SU-DHL-6 (cell line): ENCODE measurements at regions not wholly inside any gene's neighbourhood (a gene's known extent, or its start where the extent isn't known, plus 50 kb on each side); places are given as distances from the start of the nearest gene placed in this dataset.

ENCODE experiments used
- CTCF ChIP-seq: fragments of 200-600 bp; sonication (generic); IDR thresholded peaks from one replicate; pipeline ENCODE4 v1.5.1; 2017; ENCODE audit warnings: antibody characterized with exemption, mild to moderate bottlenecking, low read length, moderate library complexity; ENCODE audit not compliant: insufficient read depth, poor library complexity, severe bottlenecking
- EZH2phosphoT487 ChIP-seq: fragments of 200-600 bp; sonication (generic), shearing (Covaris generic); conservative IDR thresholded peaks from 2 replicates; pipeline ENCODE4 v1.6.1; 2018; ENCODE audit warnings: mild to moderate bottlenecking, antibody characterized with exemption, low read length, moderate library complexity, mixed read lengths

DNA sequence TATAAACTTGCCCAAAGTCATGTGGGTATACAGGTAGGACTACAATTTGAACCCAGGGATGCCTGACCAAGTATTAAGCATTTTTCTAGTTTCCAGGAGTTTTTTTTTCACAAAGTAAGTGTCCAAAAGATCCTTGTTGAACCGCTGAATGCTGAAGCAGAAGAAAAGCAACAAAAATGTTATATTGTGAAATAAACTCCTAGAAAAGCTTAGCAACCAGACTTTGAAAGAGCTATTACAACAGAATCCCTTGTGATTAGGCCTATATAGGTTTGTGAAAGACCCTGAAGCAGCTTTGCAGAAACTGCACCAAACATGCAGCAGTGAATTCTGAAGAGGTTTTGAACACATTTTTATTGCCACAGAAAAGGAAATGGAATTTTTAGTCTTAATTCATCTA, 236.8 kb downstream of the TUSC7 start:
- no peak for TF ChIP-seq CTCF
- no peak for TF ChIP-seq EZH2phosphoT487
